Duodenal mucosa (tissue), 2 donors: ENCODE measurements at regions not wholly inside any gene's neighbourhood (a gene's known extent, or its start where the extent isn't known, plus 50 kb on each side); places are given as distances from the start of the nearest gene placed in this dataset.

ENCODE experiments used
- H3K27ac ChIP-seq: one replicate; pipeline ENCODE4 v1.7.0; 2013; ENCODE audit warnings: low read depth, low read length
- H3K27me3 ChIP-seq, 2 donors: one replicate each; pipeline ENCODE4 v1.7.0; 2013; ENCODE audit warnings: low read length in 2 of 2, control low read depth in 1 of 2; ENCODE audit not compliant: insufficient read depth in 2 of 2, control insufficient read depth in 1 of 2
- H3K36me3 ChIP-seq, 2 donors: one replicate each; pipeline ENCODE4 v1.7.0; 2013; ENCODE audit warnings: low read length in 2 of 2, control low read depth in 1 of 2; ENCODE audit not compliant: insufficient read depth in 2 of 2, control insufficient read depth in 1 of 2
- H3K4me1 ChIP-seq, 2 donors: one replicate each; pipeline ENCODE4 v1.7.0; 2013; ENCODE audit warnings: low read length in 2 of 2, control low read depth in 1 of 2; ENCODE audit not compliant: insufficient read depth in 2 of 2, control insufficient read depth in 1 of 2
- H3K4me3 ChIP-seq, 2 donors: one replicate each; pipeline ENCODE4 v1.7.0; 2013; ENCODE audit warnings: low read length in 2 of 2, low read depth in 1 of 2
- H3K9ac ChIP-seq, 2 donors: one replicate each; pipeline ENCODE4 v1.7.0; 2013; ENCODE audit warnings: low read length in 2 of 2, low read depth in 1 of 2
- H3K9me3 ChIP-seq, 2 donors: one replicate each; pipeline ENCODE4 v1.7.0; 2013; ENCODE audit warnings: low read length in 2 of 2, control low read depth in 1 of 2; ENCODE audit not compliant: control insufficient read depth in 1 of 2

DNA sequence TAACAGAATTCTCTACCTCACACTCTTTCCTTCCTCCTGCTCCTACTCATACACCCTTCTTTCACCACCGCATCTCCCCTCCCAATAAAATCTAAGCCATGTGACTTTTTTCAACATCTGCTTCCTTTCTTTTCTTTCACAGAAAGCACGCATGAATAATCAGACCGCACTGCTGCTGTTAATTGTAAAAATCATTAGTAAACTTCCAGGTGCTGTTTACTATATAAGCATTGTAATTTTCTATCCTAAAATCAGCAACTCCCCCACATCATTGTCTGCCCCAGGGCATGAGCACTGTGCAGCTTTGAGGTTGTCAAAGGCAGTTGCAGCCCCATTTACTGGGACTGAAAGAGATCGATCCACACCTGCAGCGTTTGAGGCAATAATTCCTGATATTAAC, 782.6 kb upstream of the ID2 start:
- no peaks in the 10 kb centered on the region for H3K36me3 ChIP-seq
- H3K9ac ChIP-seq, result no peak overlapping the region
- no peak overlapping the region for H3K27ac ChIP-seq
- no peak overlapping the region for H3K4me3 ChIP-seq
- no peaks in the 10 kb centered on the region for H3K27me3 ChIP-seq
- no peaks in the 10 kb centered on the region for H3K4me1 ChIP-seq
- no peaks in the 10 kb centered on the region for H3K9me3 ChIP-seq

DNA sequence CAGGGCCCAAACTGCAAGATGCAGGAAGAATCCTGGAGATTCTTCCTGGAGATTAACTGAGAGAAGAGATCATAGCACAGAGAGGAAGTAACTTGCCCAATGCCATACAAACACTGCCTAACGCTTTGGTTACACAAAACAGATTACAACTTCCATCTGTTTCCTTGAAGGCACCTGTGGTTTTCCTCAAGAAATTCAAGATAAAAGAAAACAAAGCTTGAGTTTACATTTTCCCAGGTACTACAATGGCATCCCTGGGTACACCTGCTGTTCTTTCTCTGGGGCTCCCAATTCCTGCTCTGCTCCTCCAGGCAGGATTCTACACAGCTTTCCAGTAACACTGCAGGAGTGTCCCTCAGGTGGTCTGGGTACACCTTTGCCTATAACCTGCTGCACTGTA, 781.9 kb upstream of the ID2 start:
- H3K4me3 ChIP-seq, result no peak overlapping the region
- no peak overlapping the region for H3K27ac ChIP-seq
- no peaks in the 10 kb centered on the region for H3K27me3 ChIP-seq
- H3K4me1 ChIP-seq, result no peaks in the 10 kb centered on the region
- H3K9me3 ChIP-seq, result no peaks in the 10 kb centered on the region
- no peaks in the 10 kb centered on the region for H3K36me3 ChIP-seq
- no peak overlapping the region for H3K9ac ChIP-seq

DNA sequence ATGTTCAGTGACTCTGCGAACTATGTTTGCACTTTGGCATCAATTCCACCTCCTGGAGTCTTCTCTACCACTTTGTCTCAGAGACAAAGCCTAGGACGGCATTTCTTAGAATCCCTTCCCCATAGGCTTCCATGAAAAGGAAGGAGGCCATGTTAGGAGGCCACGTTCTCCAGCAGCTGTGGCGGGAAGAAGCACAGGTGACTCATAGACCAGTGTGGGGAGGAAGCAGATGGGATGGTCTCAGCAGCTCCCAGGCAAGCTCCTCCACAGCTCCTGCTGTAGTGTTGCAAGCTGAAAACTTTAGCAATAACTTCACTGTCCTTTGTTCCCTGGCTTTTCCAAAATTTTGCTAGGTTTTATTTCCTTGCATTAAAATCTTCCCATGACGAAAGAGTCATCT, 781.3 kb upstream of the ID2 start:
- Histone ChIP-seq H3K27ac (no peak overlapping the region), H3K9me3 (no peaks in the 10 kb centered on the region)

DNA sequence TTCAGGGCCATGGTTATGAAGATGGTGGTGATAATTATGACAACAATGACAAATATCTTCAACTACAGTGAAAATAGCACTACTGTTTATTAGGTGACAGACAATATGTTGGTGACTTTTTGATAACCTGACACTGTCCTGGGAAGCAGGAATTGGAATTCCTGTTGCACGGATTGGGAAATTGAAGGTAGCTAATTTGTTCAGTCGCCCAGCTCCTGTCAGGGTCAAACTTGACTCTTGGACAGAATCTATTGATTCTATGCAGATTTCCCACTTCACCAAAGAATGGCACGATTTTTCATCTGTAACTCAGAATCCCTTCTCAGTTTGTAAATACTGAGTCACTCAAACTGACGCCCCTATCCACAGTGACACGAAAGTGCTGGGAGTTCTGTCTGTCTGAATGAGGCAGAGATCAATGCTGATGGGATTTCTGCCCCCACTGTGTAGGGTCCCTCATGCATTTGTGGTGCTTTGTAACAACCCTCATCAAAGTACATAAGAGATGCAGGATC, 779.5 kb upstream of the ID2 start:
- no peaks in the 10 kb centered on the region for H3K27me3 ChIP-seq
- no peaks in the 10 kb centered on the region for H3K36me3 ChIP-seq
- H3K27ac ChIP-seq, result no peak overlapping the region
- H3K4me1 ChIP-seq, result no peaks in the 10 kb centered on the region
- H3K9ac ChIP-seq, result no peak overlapping the region
- H3K9me3 ChIP-seq, result no peaks in the 10 kb centered on the region
- no peak overlapping the region for H3K4me3 ChIP-seq

More for the DNA sequence above, 781.3 kb upstream of the ID2 start:
- H3K4me3 ChIP-seq, result no peak overlapping the region
- H3K4me1 ChIP-seq, result no peaks in the 10 kb centered on the region
- H3K27me3 ChIP-seq, result no peaks in the 10 kb centered on the region
- no peaks in the 10 kb centered on the region for H3K36me3 ChIP-seq
- no peak overlapping the region for H3K9ac ChIP-seq

DNA sequence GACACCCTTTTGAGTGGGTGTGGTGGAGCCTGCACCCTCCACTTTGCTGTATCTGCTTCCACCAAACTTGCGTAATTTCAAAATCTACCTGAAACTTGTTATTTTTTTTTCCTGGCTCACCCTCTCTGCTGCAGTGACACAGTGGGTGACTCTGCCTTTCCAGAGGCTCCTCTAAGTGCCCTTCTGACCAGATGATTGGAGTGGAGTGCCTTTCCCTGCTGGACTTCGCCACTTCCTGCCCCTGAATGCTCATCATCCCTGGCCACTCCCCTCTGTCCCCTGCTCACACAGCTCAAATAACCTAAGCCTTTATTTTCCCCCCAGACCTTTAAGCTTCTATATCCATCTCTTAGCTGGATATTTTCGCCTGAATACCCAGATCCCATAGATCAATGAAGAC, 777.5 kb upstream of the ID2 start:
- Histone ChIP-seq H3K4me3 (no peak overlapping the region), H3K27me3 (no peaks in the 10 kb centered on the region), H3K36me3 (no peaks in the 10 kb centered on the region), H3K4me1 (no peaks in the 10 kb centered on the region), H3K9me3 (no peaks in the 10 kb centered on the region), H3K27ac (no peak overlapping the region), H3K9ac (no peak overlapping the region)

DNA sequence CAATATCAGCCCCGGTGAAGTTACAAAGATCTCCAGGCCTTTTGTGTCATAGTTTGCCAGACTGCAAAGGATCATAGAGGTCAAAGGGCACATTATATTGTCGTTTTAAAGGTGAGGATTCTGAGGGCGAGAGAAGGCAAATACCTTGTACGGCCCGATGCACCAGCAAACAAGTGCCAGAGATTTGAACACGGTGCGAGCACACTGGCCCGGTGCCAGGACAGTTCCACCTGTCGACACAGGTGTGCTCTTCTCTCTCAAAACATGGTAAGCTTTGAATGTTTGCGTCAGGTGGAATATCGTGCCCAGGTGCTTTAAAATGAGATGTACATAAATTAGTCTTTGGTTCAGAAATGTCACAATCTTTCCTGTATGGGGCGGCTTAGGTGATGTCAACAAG, 776.1 kb upstream of the ID2 start:
- Histone ChIP-seq H3K36me3 (no peaks in the 10 kb centered on the region), H3K27ac (no peak overlapping the region), H3K4me1 (no peaks in the 10 kb centered on the region)

DNA sequence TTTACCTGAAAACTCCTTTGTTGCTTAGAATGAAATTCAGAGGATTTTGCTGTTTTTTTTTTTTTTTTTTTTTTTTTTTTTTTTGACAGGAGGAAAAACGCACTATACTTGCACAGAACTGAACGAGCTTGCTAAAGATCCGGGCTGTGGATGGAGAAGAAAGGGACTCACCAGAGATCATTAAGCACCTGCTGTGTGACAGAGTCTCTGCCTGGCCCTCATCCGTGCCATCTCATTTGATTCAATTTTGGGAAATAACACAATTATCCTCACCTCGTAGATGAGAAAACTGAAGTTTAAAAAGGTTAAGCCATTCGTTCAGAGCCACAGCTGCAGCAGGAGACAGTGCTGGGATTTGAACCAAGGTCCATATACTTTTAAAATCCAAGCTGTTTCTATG, 775.4 kb upstream of the ID2 start:
- no peaks in the 10 kb centered on the region for H3K4me1 ChIP-seq
- H3K36me3 ChIP-seq, result no peaks in the 10 kb centered on the region
- H3K27ac ChIP-seq, result no peak overlapping the region
- H3K4me3 ChIP-seq, result no peak overlapping the region
- H3K9me3 ChIP-seq, result no peaks in the 10 kb centered on the region
- H3K27me3 ChIP-seq, result no peaks in the 10 kb centered on the region
- H3K9ac ChIP-seq, result no peak overlapping the region

More for the DNA sequence above, 776.1 kb upstream of the ID2 start:
- Histone ChIP-seq H3K9me3 (no peaks in the 10 kb centered on the region), H3K27me3 (no peaks in the 10 kb centered on the region), H3K9ac (no peak overlapping the region), H3K4me3 (no peak overlapping the region)

DNA sequence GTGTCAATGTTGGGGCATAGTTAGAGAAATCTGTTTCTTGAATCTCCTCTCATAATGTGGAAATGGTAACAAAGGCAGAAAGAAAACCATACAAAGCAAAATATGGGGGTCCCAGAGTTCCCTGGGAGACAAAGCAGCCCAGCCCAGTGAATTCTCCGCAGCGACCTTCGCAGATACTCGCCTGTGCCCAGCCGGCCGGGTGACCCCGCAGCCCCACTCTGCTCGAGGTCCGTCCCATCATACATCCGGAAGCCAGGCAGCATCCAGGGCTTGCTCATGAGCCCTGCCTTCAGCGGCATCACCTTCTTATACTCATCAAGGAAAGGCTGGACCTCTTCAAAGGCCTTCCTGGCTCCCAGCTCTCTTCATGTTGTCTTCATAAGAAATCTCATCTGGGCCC, 774.8 kb upstream of the ID2 start:
- H3K9ac ChIP-seq, result no peak overlapping the region
- H3K36me3 ChIP-seq, result no peaks in the 10 kb centered on the region
- no peak overlapping the region for H3K27ac ChIP-seq
- H3K4me3 ChIP-seq, result no peak overlapping the region
- H3K9me3 ChIP-seq, result no peaks in the 10 kb centered on the region
- H3K4me1 ChIP-seq, result no peaks in the 10 kb centered on the region
- no peaks in the 10 kb centered on the region for H3K27me3 ChIP-seq

DNA sequence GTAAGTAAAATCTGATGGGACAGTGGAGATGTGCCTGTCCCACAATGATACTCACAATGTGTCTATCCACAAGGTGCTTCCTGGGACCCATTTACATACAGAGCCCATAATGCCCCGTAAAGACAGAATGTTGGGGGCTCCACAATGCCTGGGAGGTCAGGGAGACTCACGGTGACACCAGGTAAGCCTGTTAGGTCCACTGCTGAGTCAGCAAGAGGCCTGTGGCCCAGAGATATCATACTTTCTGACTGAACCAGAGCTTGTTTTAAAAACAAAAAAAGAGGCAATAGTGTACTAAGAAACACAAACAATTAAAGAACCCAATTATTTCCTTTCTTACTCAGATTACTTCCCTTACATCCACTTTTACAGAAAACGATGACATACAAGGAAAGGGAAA, 771.1 kb upstream of the ID2 start:
- Histone ChIP-seq H3K9me3 (no peaks in the 10 kb centered on the region), H3K27me3 (no peaks in the 10 kb centered on the region)

DNA sequence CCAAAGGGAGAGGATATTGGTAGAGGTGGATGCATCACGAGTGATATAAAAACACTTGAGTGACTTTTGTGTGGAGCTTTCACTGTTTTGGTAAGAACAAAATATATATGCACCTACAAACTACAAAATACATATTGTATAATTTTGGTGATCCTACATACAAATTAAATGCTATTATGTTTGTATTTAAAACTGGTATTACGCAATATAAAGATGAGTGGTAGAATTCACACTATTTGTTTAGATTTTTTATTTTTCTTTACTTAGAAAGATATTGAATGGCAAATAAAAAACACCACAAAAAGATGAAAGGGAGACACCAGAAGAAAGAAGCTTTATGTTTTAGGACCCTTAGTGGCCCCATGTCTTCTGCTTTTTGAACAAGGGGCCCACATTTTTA, 770.7 kb upstream of the ID2 start:
- H3K27me3 ChIP-seq, result no peaks in the 10 kb centered on the region
- H3K4me1 ChIP-seq, result peaks cover 0 to 4% of the 10 kb centered on the region in 2 donors
- no peak overlapping the region for H3K27ac ChIP-seq
- no peak overlapping the region for H3K9ac ChIP-seq
- H3K4me3 ChIP-seq, result no peak overlapping the region
- H3K36me3 ChIP-seq, result no peaks in the 10 kb centered on the region
- no peaks in the 10 kb centered on the region for H3K9me3 ChIP-seq

More for the DNA sequence above, 771.1 kb upstream of the ID2 start:
- Histone ChIP-seq H3K4me3 (no peak overlapping the region), H3K9ac (no peak overlapping the region), H3K27ac (no peak overlapping the region), H3K36me3 (no peaks in the 10 kb centered on the region), H3K4me1 (peaks cover 0 to 1% of the 10 kb centered on the region in 2 donors)

DNA sequence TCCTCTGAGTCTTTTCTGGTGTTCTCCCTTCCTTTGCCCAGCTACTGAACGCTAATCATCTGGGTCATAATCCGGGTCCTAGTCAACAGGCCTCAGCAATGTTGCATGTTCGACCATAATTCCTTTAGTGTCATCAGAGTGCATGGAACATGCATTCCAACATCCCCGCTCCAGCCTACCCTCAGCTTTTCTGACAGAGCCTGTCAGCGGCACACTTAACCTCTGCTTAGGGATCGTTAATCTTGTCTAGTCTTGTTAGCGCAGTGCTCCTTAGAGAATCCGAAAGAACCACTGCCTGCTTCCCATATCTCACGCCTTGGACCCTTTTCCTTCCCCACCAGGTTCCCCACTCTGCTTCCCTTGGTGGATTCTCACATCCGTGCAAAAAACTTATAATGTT, 767.9 kb upstream of the ID2 start:
- H3K9me3 ChIP-seq, result no peaks in the 10 kb centered on the region
- no peak overlapping the region for H3K4me3 ChIP-seq
- H3K27ac ChIP-seq, result no peak overlapping the region
- no peaks in the 10 kb centered on the region for H3K36me3 ChIP-seq
- H3K27me3 ChIP-seq, result no peaks in the 10 kb centered on the region
- no peak overlapping the region for H3K9ac ChIP-seq
- peaks cover 0 to 4% of the 10 kb centered on the region in 2 donors for H3K4me1 ChIP-seq
